ENCODE measurements at regions not wholly inside any gene's neighbourhood (a gene's known extent, or its start where the extent isn't known, plus 50 kb on each side); places are given as distances from the start of the nearest gene placed in this dataset.

DNA sequence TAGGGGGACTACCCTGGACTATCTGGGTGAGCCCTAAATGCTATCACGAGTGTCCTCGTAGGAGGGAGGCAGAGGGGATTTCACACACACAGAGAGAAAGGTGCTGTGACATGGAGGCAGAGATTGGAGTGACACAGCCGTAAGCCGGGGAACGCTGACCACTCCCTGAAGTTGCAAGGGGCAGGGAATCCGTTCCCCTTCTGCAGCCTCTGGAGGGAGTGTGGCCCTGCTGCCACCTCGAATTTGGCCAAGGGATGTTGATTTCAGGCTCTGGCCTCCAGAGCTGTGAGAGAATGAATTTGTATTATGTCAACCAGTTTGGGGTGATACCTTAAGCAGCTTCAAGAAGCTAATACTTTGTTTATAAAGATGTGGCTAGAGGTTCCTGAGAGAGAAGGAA, 137.7 kb downstream of the ACTL8 start:
- Histone ChIP-seq H2BK120ac (ENCODE audit: low read depth, low read length, poor library complexity, severe bottlenecking) (no peak overlapping the region), H3K27me3 (ENCODE audit: insufficient read depth, low read length) (no peaks in the 10 kb centered on the region; the same call in 1 of the 2 replicates), H3K18ac (ENCODE audit: insufficient read length, low read depth, low read length) (no peak overlapping the region), H2BK15ac (ENCODE audit: low read depth, low read length) (no peak overlapping the region), H2BK12ac (ENCODE audit: insufficient read length, low read depth, low read length) (no peak overlapping the region), H2BK5ac (ENCODE audit: insufficient read length, low read length) (no peak overlapping the region), H2AK5ac (ENCODE audit: insufficient read length, low read length) (no peak overlapping the region), H3T11ph (ENCODE audit: low read length) (no peak overlapping the region), H4K8ac (replicated peaks; ENCODE audit: insufficient read length, low read depth, low read length) (no peak overlapping the region), H2BK20ac (ENCODE audit: low read depth, low read length, poor library complexity, severe bottlenecking) (no peak overlapping the region), H4K5ac (ENCODE audit: insufficient read length, low read depth, low read length) (no peak overlapping the region), H3K79me2 (ENCODE audit: insufficient read depth, low read length) (no peaks in the 10 kb centered on the region), H3K9me3 (ENCODE audit: control insufficient read depth, low read depth, low read length) (no peaks in the 10 kb centered on the region), H3K23me2 (ENCODE audit: insufficient read length, low read depth, low read length, poor library complexity, severe bottlenecking) (no peaks in the 10 kb centered on the region), H2AFZ (ENCODE audit: low read length) (no peak overlapping the region), H3K4me2 (ENCODE audit: insufficient read depth, insufficient read length, low read length) (no peak overlapping the region), H3K27ac (ENCODE audit: insufficient read length, low read depth, low read length) (no peak overlapping the region), H3K14ac (ENCODE audit: insufficient read depth, low read length) (no peak overlapping the region), H3K56ac (ENCODE audit: insufficient read length, low read depth, low read length) (no peak overlapping the region), H3K4me1 (ENCODE audit: insufficient read depth, low read length) (no peaks in the 10 kb centered on the region), H4K20me1 (ENCODE audit: control insufficient read depth, insufficient read depth, insufficient read length) (no peaks in the 10 kb centered on the region), H3K23ac (ENCODE audit: insufficient read length, low read depth, low read length) (no peak overlapping the region), H3K79me1 (ENCODE audit: insufficient read depth, low read depth, low read length, poor library complexity, severe bottlenecking) (no peaks in the 10 kb centered on the region), H3K9ac (ENCODE audit: extremely low read depth, insufficient read length, low read length) (no peak overlapping the region), H3K4ac (ENCODE audit: low read depth, low read length) (no peak overlapping the region), H4K91ac (ENCODE audit: insufficient read length, low read depth, low read length) (no peak overlapping the region)
- TF ChIP-seq, protein P1, sequence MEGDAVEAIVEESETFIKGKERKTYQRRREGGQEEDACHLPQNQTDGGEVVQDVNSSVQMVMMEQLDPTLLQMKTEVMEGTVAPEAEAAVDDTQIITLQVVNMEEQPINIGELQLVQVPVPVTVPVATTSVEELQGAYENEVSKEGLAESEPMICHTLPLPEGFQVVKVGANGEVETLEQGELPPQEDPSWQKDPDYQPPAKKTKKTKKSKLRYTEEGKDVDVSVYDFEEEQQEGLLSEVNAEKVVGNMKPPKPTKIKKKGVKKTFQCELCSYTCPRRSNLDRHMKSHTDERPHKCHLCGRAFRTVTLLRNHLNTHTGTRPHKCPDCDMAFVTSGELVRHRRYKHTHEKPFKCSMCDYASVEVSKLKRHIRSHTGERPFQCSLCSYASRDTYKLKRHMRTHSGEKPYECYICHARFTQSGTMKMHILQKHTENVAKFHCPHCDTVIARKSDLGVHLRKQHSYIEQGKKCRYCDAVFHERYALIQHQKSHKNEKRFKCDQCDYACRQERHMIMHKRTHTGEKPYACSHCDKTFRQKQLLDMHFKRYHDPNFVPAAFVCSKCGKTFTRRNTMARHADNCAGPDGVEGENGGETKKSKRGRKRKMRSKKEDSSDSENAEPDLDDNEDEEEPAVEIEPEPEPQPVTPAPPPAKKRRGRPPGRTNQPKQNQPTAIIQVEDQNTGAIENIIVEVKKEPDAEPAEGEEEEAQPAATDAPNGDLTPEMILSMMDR (conservative IDR thresholded peaks at IDR 0.05): no peak
- H3K4me1 Mint-ChIP-seq: peaks cover 0 to 6% of the 10 kb centered on the region in 2 experiments; a peak in 2 of 4 replicates
- H3K36me3 Mint-ChIP-seq (ENCODE audit: insufficient read depth in 1 of 3, low read depth in 3 of 3): no peaks in the 10 kb centered on the region
- no peak overlapping the region for H3K4me3 Mint-ChIP-seq
- peaks cover 45% of the 10 kb centered on the region for H3K27me3 Mint-ChIP-seq (ENCODE audit: low read depth)
- DNase-seq: no peak
- H3K9me3 Mint-ChIP-seq: no peaks in the 10 kb centered on the region
- WGBS (ENCODE audit: extremely low coverage, insufficient read length, low lambda C conversion rate): no CpG with 5 or more reads among the region's 7 CpGs
- no peak overlapping the region for H3K27ac Mint-ChIP-seq

Measured in H9 (cell line).